ENCODE measurements at regions not wholly inside any gene's neighbourhood (a gene's known extent, or its start where the extent isn't known, plus 50 kb on each side); places are given as distances from the start of the nearest gene placed in this dataset.

GRCh38 chr5:52063186-52063585 is 679.9 kb downstream of the ISL1 start:
- TF ChIP-seq CTCF (IDR thresholded peaks at IDR 0.05) = no peak
- no peak for TF ChIP-seq ZFX (IDR thresholded peaks at IDR 0.05; ENCODE audit: borderline replicate concordance)
